ENCODE measurements at regions not wholly inside any gene's neighbourhood (a gene's known extent, or its start where the extent isn't known, plus 50 kb on each side); places are given as distances from the start of the nearest gene placed in this dataset.

- TF ChIP-seq RAD21 (conservative IDR thresholded peaks at IDR 0.05 in 1 of 2, IDR thresholded peaks at IDR 0.05 in 1 of 2) (no peak), CTCF (IDR thresholded peaks at IDR 0.05) (no peak), RFX5 (IDR thresholded peaks at IDR 0.05) (no peak), POLR2A (IDR thresholded peaks at IDR 0.05; ENCODE audit: low read length) (no peak), CHD4 (IDR thresholded peaks at IDR 0.05; ENCODE audit: borderline replicate concordance) (no peak), EHMT2 (IDR thresholded peaks at IDR 0.05; ENCODE audit: low read depth) (no peak), ZNF302 (CRISPR knock-in tag; IDR thresholded peaks at IDR 0.05) (no peak), CEBPB (IDR thresholded peaks at IDR 0.05) (no peak), SMC3 (IDR thresholded peaks at IDR 0.05) (no peak), EP300 (IDR thresholded peaks at IDR 0.05) (no peak), MAX (IDR thresholded peaks at IDR 0.05) (no peak), HOXB13 (CRISPR knock-in tag; IDR thresholded peaks at IDR 0.05; ENCODE audit: low read depth) (no peak), HOXA7 (CRISPR knock-in tag; IDR thresholded peaks at IDR 0.05) (no peak), CHD2 (IDR thresholded peaks at IDR 0.05; ENCODE audit: low read length, partially characterized antibody) (no peak)
Observed at GRCh38 chr9:82057805-82058204, 69.2 kb downstream of the SPATA31D1 start.

Data from A549 (cell line).